ENCODE measurements at regions not wholly inside any gene's neighbourhood (a gene's known extent, or its start where the extent isn't known, plus 50 kb on each side); places are given as distances from the start of the nearest gene placed in this dataset.

DNA sequence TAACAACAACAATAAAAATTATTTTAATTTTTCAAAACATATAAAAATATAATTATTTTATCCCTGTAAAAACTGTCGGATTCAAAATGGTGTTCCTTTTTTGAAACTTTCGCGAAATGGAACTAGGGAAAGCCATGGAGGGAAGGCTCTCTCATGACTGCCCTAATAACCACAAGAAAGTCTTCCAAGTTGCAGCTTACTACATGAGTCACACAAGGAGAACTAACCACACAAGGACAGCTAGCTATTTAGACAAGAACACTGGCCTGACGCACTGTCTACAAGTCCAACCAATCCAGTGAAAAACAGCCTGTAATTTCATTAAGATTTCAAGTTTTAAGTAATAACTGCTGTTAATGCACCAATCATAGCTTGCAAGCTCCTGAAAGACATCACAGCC is 319.2 kb upstream of the PCDH9 start:
- TF ChIP-seq, protein P1, sequence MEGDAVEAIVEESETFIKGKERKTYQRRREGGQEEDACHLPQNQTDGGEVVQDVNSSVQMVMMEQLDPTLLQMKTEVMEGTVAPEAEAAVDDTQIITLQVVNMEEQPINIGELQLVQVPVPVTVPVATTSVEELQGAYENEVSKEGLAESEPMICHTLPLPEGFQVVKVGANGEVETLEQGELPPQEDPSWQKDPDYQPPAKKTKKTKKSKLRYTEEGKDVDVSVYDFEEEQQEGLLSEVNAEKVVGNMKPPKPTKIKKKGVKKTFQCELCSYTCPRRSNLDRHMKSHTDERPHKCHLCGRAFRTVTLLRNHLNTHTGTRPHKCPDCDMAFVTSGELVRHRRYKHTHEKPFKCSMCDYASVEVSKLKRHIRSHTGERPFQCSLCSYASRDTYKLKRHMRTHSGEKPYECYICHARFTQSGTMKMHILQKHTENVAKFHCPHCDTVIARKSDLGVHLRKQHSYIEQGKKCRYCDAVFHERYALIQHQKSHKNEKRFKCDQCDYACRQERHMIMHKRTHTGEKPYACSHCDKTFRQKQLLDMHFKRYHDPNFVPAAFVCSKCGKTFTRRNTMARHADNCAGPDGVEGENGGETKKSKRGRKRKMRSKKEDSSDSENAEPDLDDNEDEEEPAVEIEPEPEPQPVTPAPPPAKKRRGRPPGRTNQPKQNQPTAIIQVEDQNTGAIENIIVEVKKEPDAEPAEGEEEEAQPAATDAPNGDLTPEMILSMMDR (IDR thresholded peaks at IDR 0.05) = no peak
- no peak for TF ChIP-seq POLR2A (IDR thresholded peaks at IDR 0.05)

Measured in transverse colon (tissue), 3 donors.